ENCODE measurements at regions not wholly inside any gene's neighbourhood (a gene's known extent, or its start where the extent isn't known, plus 50 kb on each side); places are given as distances from the start of the nearest gene placed in this dataset.

- no peak for TF ChIP-seq CREM (IDR thresholded peaks at IDR 0.05; ENCODE audit: low read depth)
- TF ChIP-seq NR2F6 (CRISPR knock-in tag; IDR thresholded peaks at IDR 0.05): no peak
- no peak for TF ChIP-seq SIN3A (IDR thresholded peaks at IDR 0.05; ENCODE audit: borderline replicate concordance in 2 of 2, control insufficient read depth in 1 of 2, low read depth in 2 of 2, low read length in 2 of 2)
- no peak for TF ChIP-seq CBX3 (IDR thresholded peaks at IDR 0.05; ENCODE audit: borderline replicate concordance in 1 of 2, low read length in 2 of 2)
- no peak for TF ChIP-seq AFF4 (CRISPR knock-in tag; IDR thresholded peaks at IDR 0.05)
- TF ChIP-seq ATF3 (IDR thresholded peaks at IDR 0.05): no peak
- TF ChIP-seq ATF3 (CRISPR knock-in tag; conservative IDR thresholded peaks at IDR 0.05): no peak
- TF ChIP-seq EZH2 (IDR thresholded peaks at IDR 0.05; ENCODE audit: borderline replicate concordance, low read depth, low read length): no peak
- TF ChIP-seq SAFB (IDR thresholded peaks at IDR 0.05; ENCODE audit: borderline replicate concordance, low read depth, low read length): no peak
- TF ChIP-seq ELF4 (CRISPR knock-in tag; IDR thresholded peaks at IDR 0.05): no peak
- TF ChIP-seq CTCF (IDR thresholded peaks at IDR 0.05 in 2 of 3, conservative IDR thresholded peaks at IDR 0.05 in 1 of 3; ENCODE audit: insufficient read depth in 2 of 3, low read depth in 1 of 3, low read length in 3 of 3): no peak
- TF ChIP-seq USF2 (CRISPR knock-in tag; IDR thresholded peaks at IDR 0.05): no peak
Observed at GRCh38 chr5:124474528-124475215, 271.8 kb downstream of the ZNF608 start.

Measured in K562 (cell line).